ENCODE measurements at regions not wholly inside any gene's neighbourhood (a gene's known extent, or its start where the extent isn't known, plus 50 kb on each side); places are given as distances from the start of the nearest gene placed in this dataset.
"Not testable (repeated sequence)": the region's sequence is repeated elsewhere in the genome, so short reads cannot be mapped to it uniquely, and the experiment has no call there.

- not testable (repeated sequence) for TF ChIP-seq CTCF, POLR2A (IDR thresholded peaks at IDR 0.05)
These were observed 196.0 kb downstream of the RPIA start for GRCh38 chr2:88887466-88887865.
